ENCODE measurements at regions not wholly inside any gene's neighbourhood (a gene's known extent, or its start where the extent isn't known, plus 50 kb on each side); places are given as distances from the start of the nearest gene placed in this dataset.
"Not testable (repeated sequence)": the region's sequence is repeated elsewhere in the genome, so short reads cannot be mapped to it uniquely, and the experiment has no call there.

- no peak for DNase-seq
Measured at GRCh38 chr14:37650356-37651037, 55.1 kb downstream of the TTC6 start.

GRCh38 chr14:37652042-37652441 is 56.6 kb downstream of the TTC6 start:
- DNase-seq, result no peak

- no peak for DNase-seq
Measured at GRCh38 chr14:37655418-37655817, 60.0 kb downstream of the TTC6 start.

- DNase-seq, result peak; percentile 83 to 85
Measured at GRCh38 chr14:37658156-37658555, 62.7 kb downstream of the TTC6 start.

GRCh38 chr14:37663498-37663897 is 68.1 kb downstream of the TTC6 start:
- no peak for DNase-seq

- DNase-seq, result no peak
Measured at GRCh38 chr14:37665479-37665878, 70.0 kb downstream of the TTC6 start.

GRCh38 chr14:37665951-37666350 is 70.5 kb downstream of the TTC6 start:
- no peak for DNase-seq

GRCh38 chr14:37668646-37669045 is 73.2 kb downstream of the TTC6 start:
- no peak for DNase-seq

GRCh38 chr14:37669242-37669641 is 73.8 kb downstream of the TTC6 start:
- DNase-seq, result no peak

- DNase-seq, result peak in 1 of 2 experiments; percentile 64
Measured at GRCh38 chr14:37673439-37673838, 78.0 kb downstream of the TTC6 start.

- no peak for DNase-seq
Measured at GRCh38 chr14:37678916-37679315, 83.5 kb downstream of the TTC6 start.

GRCh38 chr14:37681486-37681885 is 86.1 kb downstream of the TTC6 start:
- no peak for DNase-seq

GRCh38 chr14:37692680-37693079 is 97.3 kb downstream of the TTC6 start:
- DNase-seq, result not testable (repeated sequence)

- DNase-seq, result not testable (repeated sequence)
Measured at GRCh38 chr14:37693420-37693819, 98.0 kb downstream of the TTC6 start.

- no peak for DNase-seq
Measured at GRCh38 chr14:37695866-37696265, 100.4 kb downstream of the TTC6 start.

GRCh38 chr14:37697489-37698121 is 102.2 kb downstream of the TTC6 start:
- no peak for DNase-seq

GRCh38 chr14:37698840-37699777 is 103.7 kb downstream of the TTC6 start:
- DNase-seq, result peak in 1 of 2 experiments; percentile 61

GRCh38 chr14:37707716-37708115 is 112.3 kb downstream of the TTC6 start:
- no peak for DNase-seq

GRCh38 chr14:37708481-37708880 is 113.1 kb downstream of the TTC6 start:
- DNase-seq, result no peak

- peak; percentile 34 to 64 for DNase-seq
Measured at GRCh38 chr14:37709419-37710195, 114.2 kb downstream of the TTC6 start.

GRCh38 chr14:37711356-37711830 is 116.0 kb downstream of the TTC6 start:
- no peak for DNase-seq

GRCh38 chr14:37711831-37712475 is 116.5 kb downstream of the TTC6 start:
- DNase-seq, result no peak

Data from NCI-H446 (cell line).